GM23248 (cell line): ENCODE measurements at regions not wholly inside any gene's neighbourhood (a gene's known extent, or its start where the extent isn't known, plus 50 kb on each side); places are given as distances from the start of the nearest gene placed in this dataset.
"Not testable (repeated sequence)": the region's sequence is repeated elsewhere in the genome, so short reads cannot be mapped to it uniquely, and the experiment has no call there.

Source experiments
- EZH2 ChIP-seq: fragments of 200-600 bp; sonication (generic); IDR thresholded peaks from 2 replicates; pipeline ENCODE4 v1.6.1; 2018; ENCODE audit warnings: antibody characterized with exemption, mild to moderate bottlenecking; ENCODE audit not compliant: insufficient read depth, poor library complexity, severe bottlenecking
- EZH2phosphoT487 ChIP-seq: fragments of 200-600 bp; sonication (generic); IDR thresholded peaks from 2 replicates; pipeline ENCODE4 v1.6.1; 2018; ENCODE audit warnings: antibody characterized with exemption, moderate library complexity, mild to moderate bottlenecking, low read depth; ENCODE audit not compliant: insufficient read depth

- TF ChIP-seq EZH2phosphoT487, EZH2: not testable (repeated sequence)
Observed at GRCh38 chrX:2554066-2554465, 53.3 kb upstream of the DHRSX start.
